WI38 (cell line): ENCODE measurements at regions not wholly inside any gene's neighbourhood (a gene's known extent, or its start where the extent isn't known, plus 50 kb on each side); places are given as distances from the start of the nearest gene placed in this dataset.

Experiments
- H3K4me3 ChIP-seq: 2 replicates; pipeline ENCODE4 v1.5.1; 2011; ENCODE audit warnings: low read depth, mild to moderate bottlenecking, control low read depth, low read length
- CTCF ChIP-seq: IDR thresholded peaks from 2 replicates; pipeline ENCODE4 v1.5.1; 2012; ENCODE audit warnings: low read depth, mild to moderate bottlenecking, control low read depth, low read length

- no peak overlapping the region for H3K4me3 ChIP-seq
- no peak for TF ChIP-seq CTCF
These were observed 316.0 kb upstream of the MIR17HG start for GRCh38 chr13:91031508-91031907.

GRCh38 chr13:91032104-91032503, 315.4 kb upstream of the MIR17HG start:
- TF ChIP-seq CTCF, result no peak
- no peak overlapping the region for H3K4me3 ChIP-seq

DNA sequence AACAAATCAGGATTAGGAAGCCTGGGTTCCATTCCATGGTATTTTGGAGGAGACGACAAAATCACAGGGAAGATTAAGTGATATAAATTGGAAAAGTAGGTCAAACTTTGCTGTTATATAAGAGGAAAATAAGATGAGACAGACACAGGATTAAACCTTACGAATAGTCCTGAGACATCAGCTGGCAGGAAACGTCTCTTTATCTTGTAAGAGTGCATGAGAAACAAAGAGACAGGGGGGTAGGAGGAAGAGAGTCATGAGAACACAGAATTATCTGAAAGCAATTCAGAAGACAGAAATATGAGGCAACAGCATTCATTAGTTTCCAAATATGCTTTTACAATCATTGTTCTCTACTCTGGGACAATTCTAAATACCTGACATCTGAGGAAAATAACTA, 310.6 kb upstream of the MIR17HG start:
- no peak overlapping the region for H3K4me3 ChIP-seq
- no peak for TF ChIP-seq CTCF

GRCh38 chr13:91042870-91043269, 304.6 kb upstream of the MIR17HG start:
- H3K4me3 ChIP-seq, result no peak overlapping the region
- no peak for TF ChIP-seq CTCF

- H3K4me3 ChIP-seq, result no peak overlapping the region
- no peak for TF ChIP-seq CTCF
These were observed 302.0 kb upstream of the MIR17HG start for GRCh38 chr13:91045351-91046034.

DNA sequence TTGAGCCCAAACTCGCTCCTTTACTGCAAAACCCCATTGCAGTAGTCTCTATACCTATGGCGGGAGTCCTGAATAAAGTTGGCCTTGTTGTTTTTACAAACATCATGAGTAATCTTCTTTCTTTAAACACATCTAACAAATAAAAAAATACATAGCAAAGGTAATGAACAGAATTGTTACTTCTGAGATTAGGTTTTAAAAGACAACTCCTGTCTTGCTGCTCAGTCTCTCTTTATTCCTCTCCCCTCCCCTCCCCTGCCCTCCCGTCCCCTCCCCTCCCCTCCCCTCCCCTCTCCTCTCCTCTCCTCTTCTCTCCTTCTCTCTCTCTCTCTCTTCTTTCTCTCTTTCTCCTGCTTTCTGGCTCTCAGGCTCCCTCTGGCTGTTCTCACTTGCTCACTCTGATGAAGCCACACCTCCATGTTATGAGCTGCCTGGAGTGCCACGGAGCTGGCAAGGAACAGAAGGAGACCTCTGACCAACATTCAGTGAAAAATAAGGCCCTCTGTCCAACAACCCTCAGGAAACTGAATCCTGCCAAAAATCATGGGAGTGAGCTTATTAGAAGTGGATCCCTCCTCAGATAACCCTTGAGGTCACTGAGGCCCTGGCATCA, 300.7 kb upstream of the MIR17HG start:
- H3K4me3 ChIP-seq, result no peak overlapping the region
- TF ChIP-seq CTCF, result no peak

DNA sequence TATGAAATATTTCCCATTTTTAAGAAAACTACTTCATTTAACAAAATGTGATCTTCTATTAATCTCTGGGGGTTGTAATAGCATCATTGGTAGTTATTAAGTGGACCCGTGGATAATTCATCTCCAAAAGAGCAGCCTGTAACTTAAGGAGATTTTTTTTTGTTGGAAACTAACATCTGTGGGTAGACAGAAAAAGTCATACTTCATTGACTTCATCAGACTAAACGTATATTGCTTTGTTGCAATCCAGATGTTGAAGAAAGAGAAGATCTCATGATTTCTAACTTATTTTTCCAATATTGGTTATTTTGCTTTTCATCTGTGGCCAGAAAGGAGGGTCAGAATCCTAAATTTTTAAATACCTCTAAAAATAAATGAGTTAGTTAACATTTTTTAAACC, 296.5 kb upstream of the MIR17HG start:
- TF ChIP-seq CTCF, result no peak
- H3K4me3 ChIP-seq, result no peak overlapping the region
